HTR-8/SVneo (cell line): ENCODE measurements at regions not wholly inside any gene's neighbourhood (a gene's known extent, or its start where the extent isn't known, plus 50 kb on each side); places are given as distances from the start of the nearest gene placed in this dataset.
"Not testable (repeated sequence)": the region's sequence is repeated elsewhere in the genome, so short reads cannot be mapped to it uniquely, and the experiment has no call there.

Source experiments
- DNase-seq: peaks from one replicate; pipeline ENCODE4 v3.0.0; 2011; ENCODE audit warnings: low spot score, mixed read lengths; ENCODE audit not compliant: insufficient read length
- FAIRE-seq: peaks from 2 replicates; lab custom pipeline; 2011; peaks lifted over from hg19 to GRCh38; lab: Jason Lieb, UNC

- no peak for DNase-seq
Measured at GRCh38 chr13:105702441-105702840, 833.0 kb downstream of the EFNB2 start.

GRCh38 chr13:105692769-105693168 is 842.7 kb downstream of the EFNB2 start:
- DNase-seq: no peak
- FAIRE-seq: no peak

More at GRCh38 chr13:105702441-105702840, 833.0 kb downstream of the EFNB2 start:
- no peak for FAIRE-seq

GRCh38 chr13:105684216-105684615 is 851.2 kb downstream of the EFNB2 start:
- FAIRE-seq (no peak), DNase-seq (no peak)

DNA sequence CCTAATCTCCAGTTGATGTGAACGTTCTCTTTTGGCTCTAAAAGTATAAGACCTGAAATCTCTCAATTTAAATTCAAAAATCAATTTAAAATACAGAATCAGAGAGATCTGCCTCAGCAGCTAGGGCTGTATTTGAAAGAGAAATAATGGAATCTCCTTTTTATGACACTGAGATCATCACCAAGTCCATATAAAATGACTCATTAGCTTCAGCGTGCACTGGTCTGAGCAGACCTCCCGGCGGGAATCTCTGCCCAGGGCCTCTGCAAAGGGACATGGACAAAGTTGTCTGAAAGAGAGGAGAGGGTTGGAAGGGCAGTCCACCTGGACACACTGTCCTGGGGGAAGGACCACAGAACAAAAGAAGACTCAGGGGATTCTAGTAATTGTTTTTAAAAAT is 855.6 kb downstream of the EFNB2 start:
- DNase-seq: no peak
- FAIRE-seq: no peak

DNA sequence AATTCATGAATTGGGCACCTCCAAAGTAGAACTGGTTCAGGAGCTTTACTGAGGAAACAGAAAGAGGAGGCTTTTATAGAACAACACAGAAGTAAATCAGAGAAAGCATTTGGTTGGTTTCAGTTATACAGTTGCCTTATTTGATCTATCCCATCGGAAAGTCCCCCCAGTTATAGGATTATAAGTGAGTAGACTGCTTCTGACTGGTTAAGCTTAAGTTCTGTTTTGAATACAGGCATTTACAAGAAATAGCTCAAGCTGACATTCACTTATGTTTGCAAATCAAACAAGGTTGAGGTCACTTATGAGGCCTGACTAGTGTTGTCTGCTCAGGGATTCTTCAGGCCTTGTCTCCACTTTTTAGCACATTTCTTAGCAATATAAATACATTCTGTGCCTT is 857.4 kb downstream of the EFNB2 start:
- DNase-seq (no peak), FAIRE-seq (no peak)

DNA sequence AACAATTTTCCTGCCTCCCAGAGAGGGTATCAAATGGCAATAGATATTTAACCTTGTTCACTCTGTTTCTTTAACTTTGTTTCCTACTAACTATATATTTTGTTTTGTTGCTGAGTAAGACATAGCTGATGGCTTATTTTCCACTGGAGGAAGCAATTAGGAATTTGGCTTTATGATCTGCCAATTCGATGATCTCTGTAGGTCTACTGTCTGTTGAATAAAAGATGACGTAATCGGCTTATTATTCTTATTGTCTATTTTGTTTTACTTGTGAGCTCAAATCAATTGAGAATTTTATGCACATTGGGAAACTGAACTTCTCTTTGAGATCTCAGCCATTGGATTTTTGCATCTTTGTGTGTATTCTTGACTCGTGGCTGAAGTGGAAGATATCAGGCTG is 862.6 kb downstream of the EFNB2 start:
- no peak for FAIRE-seq
- DNase-seq: no peak

- DNase-seq, FAIRE-seq: not testable (repeated sequence)
Measured at GRCh38 chr13:105671131-105671530, 864.3 kb downstream of the EFNB2 start.

- DNase-seq (no peak), FAIRE-seq (no peak)
Measured at GRCh38 chr13:105670179-105670990, 865.1 kb downstream of the EFNB2 start.

DNA sequence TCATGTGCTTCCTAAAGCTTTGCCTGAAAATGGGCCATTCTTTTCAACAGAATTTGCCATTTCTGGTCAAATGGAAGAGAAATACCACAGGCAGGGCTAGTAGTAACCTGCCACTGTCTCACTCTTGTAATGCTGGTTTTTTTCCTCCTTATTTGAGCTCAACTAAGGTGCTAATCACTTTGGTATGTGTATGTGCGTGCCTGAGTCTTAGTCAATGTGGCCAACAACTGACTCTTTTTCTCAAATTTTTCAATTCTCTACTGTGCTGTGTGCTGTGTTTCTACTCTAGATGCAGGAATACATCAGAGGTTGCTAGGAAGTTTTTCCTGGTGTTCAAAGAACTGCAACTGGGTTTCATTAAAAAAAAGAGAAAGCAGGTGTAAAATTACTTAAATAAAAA is 870.2 kb downstream of the EFNB2 start:
- FAIRE-seq: no peak
- DNase-seq: no peak

DNA sequence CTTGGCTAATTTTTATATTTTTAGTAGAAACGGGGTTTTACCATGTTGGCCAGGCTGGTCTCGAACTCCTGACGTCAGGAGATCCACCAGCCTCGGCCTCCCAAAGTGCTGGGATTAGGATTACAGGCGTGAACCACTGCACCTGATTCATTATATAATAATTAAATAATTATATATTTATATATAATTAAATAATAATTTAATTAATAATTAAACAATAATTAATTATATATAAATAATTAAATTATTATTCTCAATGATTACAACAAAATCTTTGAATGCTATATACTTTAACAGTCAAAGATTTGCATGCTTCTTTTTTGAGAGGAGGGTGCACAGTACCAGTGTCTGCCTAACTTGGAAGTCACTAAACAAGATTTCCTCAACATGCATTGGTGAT is 872.3 kb downstream of the EFNB2 start:
- no peak for DNase-seq
- FAIRE-seq: no peak

- FAIRE-seq (no peak), DNase-seq (no peak)
Measured at GRCh38 chr13:105660561-105660960, 874.9 kb downstream of the EFNB2 start.

- FAIRE-seq (no peak), DNase-seq (no peak)
Measured at GRCh38 chr13:105658431-105658830, 877.0 kb downstream of the EFNB2 start.

DNA sequence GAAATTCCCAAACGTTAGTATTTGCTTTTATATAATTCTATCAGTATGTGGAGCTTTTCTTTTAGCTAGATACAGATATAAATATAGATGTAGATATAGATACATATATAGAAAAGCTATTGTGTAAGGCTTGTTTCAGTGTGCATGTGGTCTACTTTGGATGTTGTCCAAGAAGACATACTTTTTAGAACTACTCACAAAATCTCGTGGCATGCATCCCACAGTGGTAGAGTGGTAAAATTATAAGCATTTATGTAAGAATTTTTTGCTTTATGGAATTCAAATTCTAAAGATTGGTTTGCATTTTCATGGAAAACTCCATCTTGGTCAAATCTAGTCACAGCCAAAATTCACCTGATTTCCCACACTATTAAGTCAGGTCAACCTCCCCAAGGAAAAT is 880.4 kb downstream of the EFNB2 start:
- FAIRE-seq (no peak), DNase-seq (no peak)

GRCh38 chr13:105643966-105644365 is 891.5 kb downstream of the EFNB2 start:
- FAIRE-seq: no peak
- DNase-seq: no peak

DNA sequence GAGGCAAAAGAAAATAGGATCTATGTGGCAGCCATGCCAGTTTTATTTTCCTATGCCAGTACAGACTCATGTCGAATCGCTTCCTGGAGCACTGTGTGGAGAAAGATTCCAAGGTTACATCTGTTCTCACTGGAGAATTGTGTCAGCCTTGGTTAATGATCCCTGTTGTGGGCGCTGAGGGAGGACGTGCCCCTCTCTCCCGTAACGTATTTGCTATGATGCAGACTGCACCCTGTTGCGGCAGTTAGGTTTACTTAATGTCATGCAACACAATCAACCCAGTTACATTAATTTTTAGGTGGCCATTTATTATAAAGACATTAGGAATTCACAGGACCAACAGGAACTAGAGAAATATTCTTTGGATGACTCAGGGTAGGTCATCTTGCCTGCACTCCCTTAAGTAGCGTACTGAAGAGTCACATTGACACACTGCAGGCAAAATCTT is 892.9 kb downstream of the EFNB2 start:
- peak; percentile 10 for DNase-seq
- no peak for FAIRE-seq

GRCh38 chr13:105641121-105641520 is 894.3 kb downstream of the EFNB2 start:
- DNase-seq (no peak), FAIRE-seq (no peak)

- FAIRE-seq (no peak), DNase-seq (no peak)
Measured at GRCh38 chr13:105638426-105638825, 897.0 kb downstream of the EFNB2 start.

DNA sequence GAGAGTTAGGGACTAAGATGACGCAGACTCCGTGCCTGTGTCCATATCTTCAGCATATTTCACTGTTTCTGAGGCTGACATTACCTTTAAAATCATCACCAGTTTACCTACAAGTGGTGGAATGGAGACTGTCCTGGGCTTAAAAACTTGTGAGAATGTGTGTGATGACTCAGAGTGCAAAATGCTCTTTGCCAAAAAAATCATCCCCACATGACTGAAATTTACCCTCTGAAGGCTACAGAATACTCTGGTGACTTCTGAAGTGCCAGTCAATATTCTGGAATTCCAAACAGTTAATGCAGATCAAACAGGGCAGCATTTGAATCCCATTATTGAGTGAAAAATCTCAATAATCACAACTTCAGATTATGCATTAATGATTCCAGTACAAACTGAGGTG is 901.4 kb downstream of the EFNB2 start:
- no peak for DNase-seq
- FAIRE-seq: no peak

- FAIRE-seq: no peak
- DNase-seq: no peak
Measured at GRCh38 chr13:105630431-105630830, 905.0 kb downstream of the EFNB2 start.

- FAIRE-seq (no peak), DNase-seq (no peak)
Measured at GRCh38 chr13:105627270-105627669, 908.2 kb downstream of the EFNB2 start.

GRCh38 chr13:105625691-105626090 is 909.8 kb downstream of the EFNB2 start:
- FAIRE-seq (no peak), DNase-seq (no peak)
